Globus pallidus (tissue), 1 donor: ENCODE measurements at regions not wholly inside any gene's neighbourhood (a gene's known extent, or its start where the extent isn't known, plus 50 kb on each side); places are given as distances from the start of the nearest gene placed in this dataset.
"Not testable (repeated sequence)": the region's sequence is repeated elsewhere in the genome, so short reads cannot be mapped to it uniquely, and the experiment has no call there.

Experiments used
- DNase-seq: peaks from one replicate; pipeline ENCODE4 v3.0.0-alpha.2; 2015; ENCODE audit warnings: low spot score

- no peak for DNase-seq
These were observed 265.4 kb downstream of the FAM43A start for GRCh38 chr3:194950906-194951628.

GRCh38 chr3:194951629-194951920 is 265.9 kb downstream of the FAM43A start:
- DNase-seq, result not testable (repeated sequence)

- DNase-seq, result no peak
These were observed 266.4 kb downstream of the FAM43A start for GRCh38 chr3:194951931-194952582.

- no peak for DNase-seq
These were observed 267.2 kb downstream of the FAM43A start for GRCh38 chr3:194952841-194953241.

- no peak for DNase-seq
These were observed 267.6 kb downstream of the FAM43A start for GRCh38 chr3:194953291-194953690.

- no peak for DNase-seq
These were observed 269.9 kb downstream of the FAM43A start for GRCh38 chr3:194955546-194955945.

- no peak for DNase-seq
These were observed 270.5 kb downstream of the FAM43A start for GRCh38 chr3:194955979-194956696.

GRCh38 chr3:194956697-194957396 is 271.2 kb downstream of the FAM43A start:
- DNase-seq, result no peak

GRCh38 chr3:194957743-194958240 is 272.1 kb downstream of the FAM43A start:
- no peak for DNase-seq

- no peak for DNase-seq
These were observed 273.5 kb downstream of the FAM43A start for GRCh38 chr3:194959217-194959616.

GRCh38 chr3:194959666-194960065 is 274.0 kb downstream of the FAM43A start:
- not testable (repeated sequence) for DNase-seq

GRCh38 chr3:194960446-194961032 is 274.9 kb downstream of the FAM43A start:
- DNase-seq, result no peak

- no peak for DNase-seq
These were observed 275.5 kb downstream of the FAM43A start for GRCh38 chr3:194961149-194961548.

- no peak for DNase-seq
These were observed 275.9 kb downstream of the FAM43A start for GRCh38 chr3:194961571-194961970.

- DNase-seq, result no peak
These were observed 276.4 kb downstream of the FAM43A start for GRCh38 chr3:194962056-194962455.

- no peak for DNase-seq
These were observed 279.1 kb downstream of the FAM43A start for GRCh38 chr3:194964809-194965208.

- DNase-seq, result no peak
These were observed 281.8 kb downstream of the FAM43A start for GRCh38 chr3:194967151-194968117.

GRCh38 chr3:194970066-194970465 is 284.4 kb downstream of the FAM43A start:
- no peak for DNase-seq

- DNase-seq, result no peak
These were observed 285.3 kb downstream of the FAM43A start for GRCh38 chr3:194971009-194971408.

GRCh38 chr3:194971965-194972364 is 286.3 kb downstream of the FAM43A start:
- no peak for DNase-seq

GRCh38 chr3:194972641-194973040 is 287.0 kb downstream of the FAM43A start:
- no peak for DNase-seq
